Stimulated activated CD4-positive, alpha-beta T cell treated with anti-CD3 and anti-CD28 coated beads, Interleukin-15, amount 100 ng/mL, for 48 hours (primary cell): ENCODE measurements at regions not wholly inside any gene's neighbourhood (a gene's known extent, or its start where the extent isn't known, plus 50 kb on each side); places are given as distances from the start of the nearest gene placed in this dataset.

Source experiments
- DNase-seq, 2 donors: peaks; one replicate each; pipeline ENCODE4 v3.0.0-alpha.2; 2020; ENCODE audit warnings: low read depth in 2 of 2

DNA sequence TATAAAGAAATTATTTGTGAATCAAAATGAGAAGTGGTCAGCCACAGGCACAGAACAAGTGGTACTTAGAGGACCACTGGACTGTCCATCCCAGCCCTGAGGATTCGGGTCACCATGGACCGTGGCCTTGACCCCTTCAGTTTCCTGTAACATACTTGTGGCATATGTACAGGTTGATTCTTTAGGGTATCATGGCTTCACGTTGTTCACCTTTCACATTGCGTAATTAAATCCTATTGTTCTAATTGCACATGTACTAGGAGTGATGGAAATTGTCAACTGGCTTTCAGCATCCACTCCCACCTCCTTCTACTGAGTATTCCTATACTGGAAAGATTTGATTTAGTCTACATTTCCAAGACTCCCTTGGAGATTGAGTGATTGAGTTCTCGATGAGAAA is 148.3 kb upstream of the GJB5 start:
- DNase-seq = no peak

DNA sequence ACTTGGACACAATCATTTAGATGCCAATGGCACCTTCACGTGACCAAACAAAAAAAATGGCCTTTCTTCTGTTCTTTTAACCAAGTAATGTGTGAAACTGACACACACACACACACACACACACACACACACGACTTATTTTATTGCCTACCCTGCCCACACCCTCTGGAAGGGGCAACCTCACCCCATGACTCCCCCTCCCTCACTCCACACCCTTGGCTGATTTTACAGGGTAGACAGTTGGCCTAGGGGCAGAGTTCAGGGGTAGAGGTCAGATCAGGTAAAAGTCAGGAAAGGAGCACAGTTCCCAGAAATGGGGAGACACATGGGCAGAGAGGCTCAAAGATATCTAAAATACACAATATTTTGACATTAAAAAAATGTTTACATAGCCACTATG is 144.8 kb upstream of the GJB5 start:
- no peak for DNase-seq

DNA sequence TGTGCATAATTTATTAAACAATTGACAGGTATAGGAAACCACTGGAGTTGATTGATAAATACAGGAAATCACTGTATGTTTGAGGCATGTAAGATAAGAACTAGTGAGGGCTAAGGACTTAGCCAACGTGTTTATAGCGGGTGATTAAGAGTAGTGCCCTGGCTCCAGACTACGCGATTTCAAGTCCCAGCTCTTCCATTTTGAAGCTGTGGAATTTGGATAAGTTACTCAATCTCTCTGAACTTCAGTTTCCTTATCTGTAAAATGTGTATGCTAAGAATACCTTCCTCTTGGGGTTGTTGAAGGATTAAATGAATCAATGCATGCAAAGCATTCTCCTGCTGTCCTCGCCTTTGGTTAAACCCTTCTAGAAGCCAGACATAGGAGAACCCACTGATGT is 143.3 kb upstream of the GJB5 start:
- DNase-seq = no peak

DNA sequence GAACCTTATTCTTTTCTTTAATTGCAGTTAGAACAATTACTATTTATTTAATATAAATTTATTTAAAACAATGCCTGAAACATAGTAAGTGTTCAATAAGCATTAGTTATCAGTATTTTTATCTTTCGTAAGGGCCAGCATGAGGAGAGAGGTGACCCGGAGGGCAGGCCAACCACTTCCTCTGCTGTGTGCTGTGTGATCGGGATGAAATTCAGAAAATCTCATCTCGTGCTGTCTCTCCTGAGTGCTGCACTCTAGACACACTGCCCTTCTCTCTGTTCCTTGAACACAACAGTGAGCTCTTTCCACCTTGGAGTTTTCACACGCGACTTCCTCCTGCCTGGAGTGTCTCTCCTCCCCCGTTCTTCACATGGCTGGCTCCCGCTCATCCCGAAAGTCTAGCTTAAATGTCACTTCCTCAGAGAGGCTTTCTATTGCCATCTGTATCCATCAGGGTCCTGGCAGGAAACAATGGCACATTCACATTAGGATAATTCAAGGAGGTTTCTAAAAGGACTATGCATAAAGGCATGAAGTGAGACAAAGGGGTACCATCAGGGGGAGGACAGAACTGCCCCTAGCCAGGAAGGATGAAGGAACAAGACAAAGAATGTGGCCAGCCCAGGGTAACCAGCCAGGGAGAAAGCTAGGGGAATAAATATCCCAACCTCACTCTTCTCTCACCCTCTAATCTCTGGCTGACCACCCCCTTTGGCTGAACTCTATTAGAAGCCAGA is 142.6 kb upstream of the GJB5 start:
- DNase-seq = no peak

DNA sequence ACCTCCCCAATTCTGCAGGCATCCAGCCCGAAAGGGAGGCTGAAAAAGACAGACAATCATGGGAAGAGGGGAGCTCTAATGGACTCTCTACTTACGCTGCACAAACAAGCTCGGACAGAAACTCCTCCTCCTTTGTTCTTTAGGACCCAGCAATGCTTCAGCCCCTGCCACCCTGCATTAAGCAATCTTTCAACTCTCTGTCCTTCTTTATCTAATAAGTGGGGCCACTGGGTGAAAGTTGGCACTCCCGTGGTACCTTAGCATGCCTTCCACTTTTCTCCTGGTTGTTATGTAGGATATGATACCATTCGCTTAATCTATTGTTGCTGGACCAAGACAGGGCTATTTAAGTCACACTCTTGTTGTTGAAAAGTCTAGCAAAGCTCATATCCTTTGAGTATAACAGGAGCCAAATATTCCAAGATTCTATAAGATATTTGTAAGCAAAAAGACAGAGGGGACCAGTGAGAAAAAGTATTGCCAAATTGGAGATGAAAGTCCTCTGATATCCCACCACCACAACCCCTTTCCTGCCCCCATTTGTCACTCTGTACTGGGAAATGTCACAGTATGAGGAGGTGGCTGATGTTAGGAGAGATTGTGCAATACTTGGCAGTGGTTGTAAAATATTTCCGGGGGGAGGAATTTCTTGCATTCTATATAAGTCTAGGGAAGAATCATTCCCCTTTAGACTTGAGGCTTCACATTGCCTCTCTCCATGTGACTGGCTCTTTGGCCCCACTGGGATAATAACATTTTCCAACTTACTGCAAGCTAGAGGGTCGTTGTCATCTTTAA is 137.3 kb upstream of the GJB5 start:
- no peak for DNase-seq

DNA sequence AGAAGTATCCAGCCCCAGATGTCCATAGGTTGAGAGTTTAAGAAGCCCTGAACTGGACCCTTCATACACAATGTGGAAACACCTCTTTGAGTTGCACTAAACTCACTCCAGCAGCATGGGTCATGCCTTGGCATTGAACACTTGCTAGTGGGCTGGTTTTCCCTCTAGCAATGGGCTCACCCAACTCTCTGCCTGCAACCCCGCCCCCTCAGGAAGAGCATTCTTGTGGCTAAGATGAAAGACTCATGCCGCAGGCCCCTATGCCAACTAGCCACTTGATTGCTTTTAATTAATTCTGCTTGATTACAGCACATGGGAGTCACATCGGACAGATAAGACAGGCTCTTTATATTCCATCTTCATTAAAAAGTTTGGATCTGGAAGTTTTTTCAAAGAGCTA is 136.5 kb upstream of the GJB5 start:
- no peak for DNase-seq

DNA sequence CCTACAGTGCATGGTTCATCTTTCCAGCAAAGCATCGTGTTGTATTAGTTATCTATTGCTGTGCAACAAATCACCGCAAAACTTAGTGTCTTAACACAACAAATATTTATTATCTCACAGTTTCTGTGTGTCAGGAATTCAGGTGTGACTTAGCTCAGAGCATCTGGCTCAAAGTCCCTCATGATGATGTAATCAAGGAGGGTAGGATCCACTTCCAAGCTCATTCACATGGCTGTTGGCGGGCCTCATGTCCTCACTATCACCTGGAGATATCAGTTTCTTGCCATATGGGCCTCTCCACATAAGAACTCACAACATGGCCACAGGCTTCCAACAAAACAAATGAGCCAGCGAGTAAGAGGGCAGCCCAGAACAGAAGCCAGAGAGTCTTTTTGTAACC is 135.6 kb upstream of the GJB5 start:
- no peak for DNase-seq

DNA sequence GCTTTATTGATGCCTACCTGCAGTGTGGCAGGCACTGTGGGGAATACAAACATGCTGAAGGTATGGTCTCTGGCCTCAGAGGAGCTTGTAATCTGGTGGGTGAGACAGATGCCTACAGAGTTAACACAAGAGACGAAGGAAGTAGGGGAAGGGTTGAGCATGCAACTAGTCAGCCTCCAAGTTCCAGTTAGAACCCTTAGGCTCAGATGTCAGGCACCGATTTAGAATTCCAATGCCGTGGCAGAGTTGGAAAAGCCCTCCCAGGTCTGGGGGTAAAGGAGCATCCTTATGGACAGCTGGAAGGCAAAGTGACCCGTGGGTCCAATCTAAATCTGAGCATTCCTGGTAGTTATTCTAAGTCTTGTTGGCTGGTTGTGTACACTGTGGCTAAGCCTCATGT is 132.9 kb upstream of the GJB5 start:
- DNase-seq = no peak

DNA sequence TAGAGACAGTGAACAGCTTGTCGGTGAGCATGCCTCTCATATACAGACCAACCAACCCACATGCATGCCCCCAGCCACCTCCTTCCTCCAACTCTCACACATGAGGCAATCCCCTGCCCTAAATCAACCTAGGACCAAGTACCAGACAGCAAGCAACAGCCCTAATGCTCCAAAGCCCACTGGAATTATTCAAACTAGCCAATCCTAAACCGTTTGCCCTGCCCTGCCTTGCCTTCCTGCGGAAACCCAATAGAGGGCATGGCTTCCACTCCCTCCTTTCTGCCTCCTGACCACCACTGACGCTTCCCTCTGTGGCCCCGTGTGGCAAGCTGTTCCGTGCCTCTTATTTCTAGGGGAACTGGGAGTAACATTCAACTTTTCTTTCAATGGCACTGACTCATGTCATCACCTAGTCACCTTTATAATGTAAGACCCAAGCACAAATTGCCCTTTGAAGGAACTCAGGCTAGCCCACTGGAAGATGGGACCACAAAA is 129.3 kb upstream of the GJB5 start:
- DNase-seq = no peak

DNA sequence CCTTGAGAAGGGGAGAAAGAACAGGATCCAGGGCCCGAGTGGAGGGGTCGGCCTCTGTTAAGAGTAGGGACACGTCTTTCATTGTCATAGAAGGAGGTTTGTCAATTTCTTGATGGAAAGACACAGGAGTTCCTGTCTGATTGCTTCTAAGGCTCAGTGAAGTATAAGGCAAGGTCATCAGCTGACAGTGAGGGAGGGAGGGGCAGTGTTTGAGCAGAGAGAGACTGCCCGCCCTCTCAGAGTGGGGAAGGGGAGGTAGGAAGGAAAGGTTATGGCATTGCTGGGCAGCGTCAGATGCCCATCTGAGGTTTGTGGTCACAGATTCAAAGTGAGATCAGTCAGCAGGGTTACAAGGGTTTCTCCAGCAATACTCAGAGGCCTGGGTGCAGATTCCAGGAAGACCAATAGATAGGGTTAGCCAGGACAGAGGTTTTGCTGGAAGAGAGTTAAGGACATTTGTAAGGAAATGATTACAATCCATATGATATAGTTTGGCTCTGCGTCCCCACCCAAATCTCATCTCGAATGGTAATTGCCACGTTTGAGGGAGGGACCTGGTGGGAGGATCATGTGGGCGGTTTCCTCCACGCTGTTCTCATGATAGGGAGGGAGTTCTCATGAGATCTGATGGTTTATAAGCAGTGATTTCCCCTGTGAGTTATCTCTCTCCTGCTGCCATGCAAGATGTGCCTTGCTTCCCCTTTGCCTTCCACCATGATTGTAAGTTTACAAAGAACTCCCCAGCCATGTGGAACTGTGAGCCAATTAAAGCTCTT is 127.2 kb upstream of the GJB5 start:
- no peak for DNase-seq

DNA sequence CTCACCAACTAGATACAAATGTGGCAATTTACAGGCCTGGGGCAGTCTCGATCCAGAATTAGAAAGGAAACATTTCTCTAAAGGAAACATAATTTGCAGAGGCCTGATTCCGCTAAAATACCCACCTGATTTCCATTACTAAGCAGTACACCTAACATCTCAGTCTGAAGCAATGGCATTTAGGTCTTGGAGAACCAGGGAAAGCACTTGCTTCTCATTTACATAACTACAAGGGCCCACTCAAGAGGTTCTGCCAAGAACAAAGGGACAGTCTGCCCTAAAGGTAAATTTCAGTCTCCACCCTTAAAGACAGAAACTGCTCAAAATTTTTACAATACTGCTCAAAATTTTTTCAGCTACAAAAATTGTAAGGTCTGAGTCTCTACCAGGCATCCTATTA is 123.7 kb upstream of the GJB5 start:
- no peak for DNase-seq

DNA sequence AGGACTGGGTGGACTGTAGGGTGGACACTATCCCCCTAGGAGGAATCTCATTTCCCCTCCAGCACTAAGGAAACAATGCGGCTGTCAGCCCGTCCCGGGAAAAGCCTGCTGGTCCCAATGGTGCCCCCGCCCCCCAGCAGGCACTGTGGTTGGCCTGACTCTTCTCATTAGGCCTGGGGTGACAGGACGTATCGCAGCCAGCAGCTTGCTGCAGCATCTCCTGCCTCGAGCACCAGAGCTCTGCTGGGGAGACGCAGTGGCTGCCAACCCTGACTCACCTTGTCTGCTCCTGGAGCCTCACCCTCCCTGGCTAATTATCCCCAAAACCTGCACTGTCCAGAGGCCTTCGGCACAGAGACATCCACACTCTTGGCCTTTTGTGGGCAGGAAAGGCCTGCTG is 115.1 kb upstream of the GJB5 start:
- no peak for DNase-seq

DNA sequence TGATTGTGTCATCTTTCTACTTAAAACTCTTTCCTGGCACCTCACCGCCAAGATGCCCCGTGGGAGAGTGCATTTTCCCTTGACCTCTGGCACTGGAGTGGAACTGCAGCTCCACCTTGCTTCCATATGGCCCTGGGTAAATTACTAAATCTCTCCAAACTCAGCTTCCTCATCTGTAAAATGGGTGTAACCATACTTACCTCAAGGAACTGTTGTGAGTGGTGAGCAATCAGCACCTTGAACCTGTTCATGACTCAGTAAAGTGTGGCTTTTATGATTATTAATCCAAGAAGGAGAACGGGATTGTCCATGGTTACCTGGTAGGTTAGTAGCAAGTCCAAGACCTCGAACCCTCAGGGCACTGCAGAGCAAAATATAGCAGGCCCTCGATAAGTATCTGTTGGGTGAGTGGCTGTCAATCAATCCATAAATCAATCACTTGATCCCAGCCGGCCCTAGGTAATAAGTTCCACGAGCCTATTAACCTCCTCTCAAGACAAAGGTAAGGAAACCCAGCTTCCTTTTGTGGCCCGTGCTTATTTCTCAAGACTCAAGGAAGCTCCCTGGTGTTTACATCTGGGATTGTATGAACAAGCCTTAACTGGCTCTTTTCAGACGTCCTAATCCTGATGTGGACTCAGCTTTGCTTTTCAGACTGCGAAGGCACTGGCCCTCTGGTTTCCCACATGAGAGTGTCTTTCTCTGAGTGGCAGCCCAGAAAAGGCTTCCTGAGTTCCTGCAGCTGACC is 114.0 kb upstream of the GJB5 start:
- no peak for DNase-seq

DNA sequence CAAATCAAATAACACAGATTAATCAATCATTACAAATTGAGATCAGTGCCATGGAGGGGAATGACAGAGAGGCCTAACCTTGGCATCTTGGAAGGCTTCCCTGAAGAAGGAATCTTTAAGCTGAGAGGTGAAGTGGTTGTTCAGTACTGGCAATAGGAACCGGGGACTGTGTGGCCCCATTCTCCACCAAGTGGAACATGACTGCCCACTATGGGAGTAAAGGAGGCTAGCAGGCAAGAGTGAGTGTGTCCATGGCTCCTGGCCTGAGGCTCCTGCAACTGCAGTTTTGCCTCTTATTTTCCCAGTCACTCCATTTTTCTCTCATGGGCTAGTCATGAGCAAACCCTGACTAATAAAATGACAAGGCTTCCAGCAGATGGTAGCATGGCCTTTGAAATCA is 112.2 kb upstream of the GJB5 start:
- no peak for DNase-seq

DNA sequence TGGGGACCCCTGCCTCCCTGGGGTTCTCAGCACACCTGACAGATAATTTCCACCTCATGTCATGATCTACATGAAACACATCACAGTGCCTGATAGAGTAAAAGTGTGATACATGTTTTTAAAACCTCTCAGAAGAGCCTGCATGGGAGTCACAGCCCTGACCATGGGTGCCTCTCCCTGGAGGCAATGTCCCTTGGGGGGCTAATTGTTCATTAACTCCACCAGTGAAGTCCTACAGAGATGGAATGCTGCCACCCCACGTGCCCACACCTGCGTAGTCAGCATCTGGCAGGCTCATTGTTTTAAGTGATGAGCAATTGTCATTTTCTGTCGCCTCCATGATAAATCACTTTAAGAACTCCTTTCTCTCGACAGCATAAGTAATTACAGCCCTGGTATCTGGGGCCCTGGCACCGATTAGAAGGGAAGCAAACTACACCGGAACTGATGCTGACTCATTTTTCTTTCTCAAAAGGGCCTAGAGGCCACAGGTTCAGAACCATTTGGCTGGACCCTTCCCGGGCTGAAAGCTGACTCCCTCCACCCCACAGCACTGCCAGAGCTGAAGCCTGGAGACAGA is 109.6 kb upstream of the GJB5 start:
- no peak for DNase-seq

DNA sequence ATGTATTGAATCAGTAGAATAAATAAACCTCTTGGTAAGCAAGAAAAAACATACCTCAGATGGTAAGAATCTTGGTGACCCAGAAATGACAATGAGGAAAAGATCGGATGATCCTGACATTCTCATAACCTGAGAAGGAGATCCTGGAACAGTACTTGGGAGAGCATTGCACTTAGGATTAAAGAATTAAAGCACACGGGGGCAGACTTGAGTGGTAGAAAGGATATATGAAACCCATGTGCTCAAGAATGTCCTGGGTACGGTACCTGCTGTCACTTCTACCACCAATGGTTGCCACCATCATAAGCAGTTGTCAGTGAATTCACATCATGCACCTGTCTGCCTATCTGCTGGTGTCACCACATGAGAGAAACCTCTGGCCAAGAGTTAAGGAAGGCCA is 108.9 kb upstream of the GJB5 start:
- DNase-seq = no peak

DNA sequence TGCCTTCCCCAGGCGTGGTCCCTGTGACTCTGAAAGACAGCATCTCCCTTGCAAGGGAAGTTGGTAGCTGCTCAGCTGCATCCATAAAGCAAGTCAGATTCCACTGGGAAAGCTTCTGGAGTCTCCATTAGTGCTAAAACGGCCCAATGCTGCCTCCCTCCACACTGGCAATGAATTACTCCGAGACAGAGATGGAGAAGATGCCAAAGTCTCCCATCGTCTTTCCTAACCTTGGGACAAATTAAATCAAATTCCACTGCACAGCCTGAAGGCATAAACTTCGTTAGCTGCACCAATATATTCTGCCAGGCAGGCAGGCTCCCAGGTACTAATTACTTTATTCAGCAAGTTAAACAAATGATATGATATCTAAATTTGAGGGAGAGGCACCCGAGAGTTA is 106.3 kb upstream of the GJB5 start:
- DNase-seq = no peak

DNA sequence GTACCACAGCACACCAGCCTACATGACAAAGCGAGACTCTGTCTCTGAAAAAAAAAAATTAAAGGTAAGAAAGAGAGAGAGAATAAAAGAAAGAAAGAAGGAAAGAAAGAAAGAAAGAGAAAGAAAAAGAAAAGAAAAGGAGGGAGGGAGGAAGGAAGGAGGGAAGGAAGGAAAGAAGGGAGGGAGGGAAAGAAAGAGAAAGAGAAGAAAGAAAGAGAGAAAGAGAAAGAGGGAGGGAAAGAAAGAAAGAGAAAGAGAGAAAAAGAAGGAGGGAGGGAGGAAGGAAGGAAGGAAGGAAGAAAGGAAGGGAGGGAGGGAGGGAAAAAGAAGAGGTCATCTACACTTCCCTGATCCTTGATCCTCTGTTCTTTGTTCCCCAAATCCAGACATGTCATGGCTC is 104.8 kb upstream of the GJB5 start:
- DNase-seq = no peak

DNA sequence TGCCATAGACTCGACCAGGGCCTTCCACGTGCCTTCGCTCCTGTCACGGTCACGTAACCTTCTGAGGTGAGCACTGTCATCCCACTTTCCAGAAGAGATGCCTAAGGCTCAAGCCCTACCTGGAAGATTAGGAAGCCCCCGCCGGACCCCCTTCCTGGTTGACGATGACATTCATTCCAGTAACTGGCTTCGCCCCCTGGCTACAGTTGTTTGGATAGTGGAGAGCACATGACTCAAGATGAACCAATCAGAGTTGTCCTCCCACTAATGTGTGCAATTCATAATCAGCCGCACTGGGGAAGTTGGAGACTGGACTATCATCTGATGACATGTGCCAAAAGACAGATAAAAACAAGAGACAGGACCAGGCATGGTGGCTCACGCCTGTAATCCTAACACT is 104.0 kb upstream of the GJB5 start:
- DNase-seq = no peak

DNA sequence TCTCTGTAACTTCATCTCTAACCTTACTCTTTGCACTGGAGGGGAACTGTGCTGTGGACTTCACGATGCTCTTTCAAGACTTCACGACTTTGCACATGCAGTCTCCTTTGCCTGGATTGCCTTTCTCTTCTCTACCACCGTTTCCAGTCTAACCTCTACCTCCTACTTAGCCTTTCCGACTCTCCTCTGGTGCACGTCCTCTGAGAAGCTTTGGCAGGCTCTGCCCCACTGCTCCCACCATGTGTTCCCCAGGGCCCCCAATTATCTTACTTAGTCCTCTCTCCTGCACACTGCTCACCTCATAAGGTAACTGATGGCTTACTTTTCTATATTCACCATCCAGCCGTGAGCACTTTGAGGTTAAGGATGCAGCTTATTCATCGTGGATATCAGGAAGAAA is 101.7 kb upstream of the GJB5 start:
- no peak for DNase-seq

DNA sequence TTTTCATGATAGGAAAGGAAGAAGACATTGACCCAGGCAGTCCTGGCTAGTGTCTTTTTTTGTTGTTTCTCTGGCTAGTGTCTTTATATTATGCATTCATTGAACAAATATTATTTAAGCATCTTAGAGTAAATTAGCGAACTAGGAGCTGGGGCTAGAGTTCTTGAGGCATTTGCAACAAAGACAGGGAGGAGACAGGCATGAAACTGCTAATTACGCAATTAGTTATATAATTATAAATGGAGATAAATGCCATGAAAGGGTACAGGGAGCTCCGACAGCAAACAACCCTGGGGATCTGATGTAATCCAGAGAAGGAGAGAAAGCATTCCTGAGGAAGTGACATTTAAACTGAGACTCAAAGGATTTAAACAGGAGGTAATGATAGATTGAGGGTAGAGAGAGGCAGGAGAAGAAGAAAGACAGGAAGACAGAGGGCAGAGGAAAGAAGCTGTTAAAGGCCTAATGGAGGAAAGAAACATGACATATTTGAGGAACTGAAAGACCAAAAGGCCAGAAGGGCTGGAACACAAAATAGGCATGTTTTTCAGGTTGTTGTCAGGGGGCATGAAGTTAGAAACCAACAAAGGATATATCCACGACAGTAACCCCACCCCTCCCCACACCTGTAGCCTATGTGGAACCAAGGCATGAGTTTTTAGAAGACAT is 99.5 kb upstream of the GJB5 start:
- no peak for DNase-seq
